ENCODE measurements at regions not wholly inside any gene's neighbourhood (a gene's known extent, or its start where the extent isn't known, plus 50 kb on each side); places are given as distances from the start of the nearest gene placed in this dataset.
"Not testable (repeated sequence)": the region's sequence is repeated elsewhere in the genome, so short reads cannot be mapped to it uniquely, and the experiment has no call there.

GRCh38 chr1:112099979-112100378 lies 110.5 kb upstream of the KCND3 start:
- no peak for DNase-seq (ENCODE audit: low spot score)

- DNase-seq (ENCODE audit: low spot score), result no peak
These were observed 116.1 kb upstream of the KCND3 start for GRCh38 chr1:112105557-112105956.

DNA sequence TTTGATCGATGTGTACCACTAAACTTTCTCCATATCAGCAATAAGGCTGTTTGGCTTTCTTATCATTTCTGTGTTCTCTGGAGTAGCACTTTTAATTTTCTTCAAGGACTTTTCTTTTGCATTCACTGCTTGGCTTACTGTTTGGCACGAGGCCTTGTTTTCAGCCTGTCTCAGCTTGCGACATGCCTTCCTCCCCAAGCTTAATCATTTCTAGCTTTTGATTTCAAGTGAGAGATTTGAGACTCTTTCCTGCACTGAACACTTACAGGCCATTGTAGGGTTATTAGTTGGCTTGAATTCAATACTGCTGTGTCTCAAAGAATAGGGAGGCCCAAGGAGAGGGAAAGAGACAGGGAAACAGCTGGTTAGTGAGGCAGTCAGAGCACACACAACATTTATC lies 120.6 kb upstream of the KCND3 start:
- no peak for DNase-seq (ENCODE audit: low spot score)

DNA sequence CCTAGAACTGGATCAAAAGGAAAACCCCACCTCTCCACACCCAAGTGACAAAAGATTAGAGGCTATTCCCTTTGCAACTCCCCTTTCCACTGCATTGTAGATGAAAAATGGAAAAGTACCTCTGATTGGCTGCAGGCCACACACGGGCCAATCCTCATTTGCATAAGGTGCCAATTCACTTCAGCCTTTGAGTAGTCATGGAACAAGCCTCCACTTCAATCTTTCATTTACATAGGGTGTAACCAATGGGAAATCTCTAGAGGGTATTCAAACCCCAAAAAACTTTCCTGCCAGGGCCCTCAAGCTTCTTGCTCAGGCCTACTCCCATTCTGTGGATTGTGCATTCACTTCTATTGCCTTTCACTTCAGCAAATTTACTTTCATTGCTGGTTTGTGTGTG lies 122.3 kb upstream of the KCND3 start:
- no peak for DNase-seq (ENCODE audit: low spot score)

GRCh38 chr1:112114540-112114939 lies 125.1 kb upstream of the KCND3 start:
- DNase-seq (ENCODE audit: low spot score), result no peak

DNA sequence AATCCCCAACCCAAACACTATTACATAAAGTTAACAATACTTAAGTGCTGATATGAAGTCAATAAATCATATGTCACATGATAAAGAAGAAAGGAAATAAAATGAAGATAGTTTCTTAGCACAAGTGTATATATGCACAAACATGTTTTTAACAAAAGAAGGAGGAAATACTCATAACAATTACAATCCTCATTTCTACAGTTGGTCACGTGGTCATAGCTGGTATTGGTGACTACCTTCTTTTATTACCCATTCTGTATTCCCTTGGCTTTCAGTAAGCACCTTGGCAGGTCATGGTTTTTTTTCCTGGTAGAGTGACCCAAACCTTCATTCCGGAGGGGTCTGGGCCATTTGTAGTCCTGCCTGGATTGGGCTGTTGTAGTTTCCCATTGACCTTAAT lies 137.1 kb upstream of the KCND3 start:
- no peak for DNase-seq (ENCODE audit: low spot score)

DNA sequence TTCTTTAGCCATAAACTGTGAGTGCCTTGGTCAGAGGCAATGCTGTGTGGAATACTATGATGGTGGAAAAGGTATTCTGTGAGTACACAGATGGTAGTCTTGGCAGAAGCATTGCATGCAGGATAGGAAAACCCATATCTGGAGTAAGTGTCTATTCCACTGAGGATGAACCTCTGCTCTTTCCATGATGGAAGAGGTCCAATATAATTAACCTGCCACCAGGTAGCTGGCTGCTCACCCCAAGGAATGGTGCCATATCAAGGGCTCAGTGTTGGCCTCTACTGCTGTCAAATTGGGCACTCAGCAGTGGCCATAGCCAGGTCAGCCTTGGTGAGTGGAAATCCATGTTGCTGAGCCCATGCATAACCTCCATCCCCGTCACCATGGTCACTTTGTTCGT lies 138.1 kb upstream of the KCND3 start:
- peak; percentile 86 for DNase-seq (ENCODE audit: low spot score)

DNA sequence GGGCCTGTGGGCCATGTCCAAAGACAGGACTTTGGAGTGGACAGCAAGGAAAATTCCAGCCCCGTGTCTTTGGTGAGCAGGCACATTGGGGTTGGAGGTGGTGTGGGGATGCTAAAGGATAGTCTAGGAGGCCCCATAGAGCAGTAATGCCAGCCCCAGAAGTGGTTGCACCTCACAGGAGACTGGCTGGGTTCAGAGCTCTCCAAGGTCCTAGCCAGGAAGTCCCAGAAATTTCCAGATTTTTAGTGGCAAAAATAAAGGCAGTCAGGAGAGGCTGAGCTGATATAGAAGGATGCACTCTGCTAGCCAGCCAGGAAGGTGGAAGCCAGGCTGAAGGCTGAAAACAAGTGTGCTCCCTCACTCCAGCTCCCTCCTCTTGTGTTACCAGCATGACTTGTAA lies 144.0 kb upstream of the KCND3 start:
- DNase-seq (ENCODE audit: low spot score), result no peak

DNA sequence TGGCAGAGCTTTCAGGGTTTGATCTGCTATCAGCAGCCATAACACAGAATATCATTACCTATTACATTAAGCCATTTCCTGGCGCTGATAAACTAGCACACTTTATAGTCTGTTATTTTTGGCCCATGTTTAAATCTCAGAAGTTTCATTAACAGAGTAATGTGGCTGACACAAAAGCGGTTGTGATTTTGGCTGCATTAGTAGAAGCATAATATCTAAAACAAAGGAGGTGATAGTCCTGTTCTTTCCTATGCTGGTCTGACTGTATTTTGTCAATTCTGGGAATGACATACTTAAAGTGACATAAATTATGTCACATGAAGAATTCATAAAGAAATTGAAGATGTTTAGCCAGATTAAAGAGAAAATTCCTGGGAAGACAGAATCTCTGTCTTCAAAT lies 151.3 kb upstream of the KCND3 start:
- no peak for DNase-seq (ENCODE audit: low spot score)

DNA sequence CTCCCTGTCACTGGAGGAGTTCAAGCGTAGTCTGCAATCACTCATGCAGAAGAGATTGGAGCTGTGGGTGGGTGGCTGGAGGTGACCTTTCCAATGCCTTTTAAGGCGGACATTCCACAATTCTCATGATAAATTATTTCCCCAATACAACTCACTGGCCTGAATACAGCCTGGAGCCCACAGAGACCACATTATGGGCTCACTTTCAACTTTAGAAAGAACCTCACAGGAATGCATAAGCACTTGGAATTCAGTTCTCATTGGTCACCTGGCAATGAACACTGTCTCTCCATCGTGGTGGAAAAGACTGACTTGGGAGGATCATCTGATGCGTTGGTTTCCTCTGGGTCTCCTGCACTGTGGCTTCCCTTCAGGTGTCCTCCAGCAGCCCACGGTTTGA lies 151.8 kb upstream of the KCND3 start:
- no peak for DNase-seq (ENCODE audit: low spot score)

DNA sequence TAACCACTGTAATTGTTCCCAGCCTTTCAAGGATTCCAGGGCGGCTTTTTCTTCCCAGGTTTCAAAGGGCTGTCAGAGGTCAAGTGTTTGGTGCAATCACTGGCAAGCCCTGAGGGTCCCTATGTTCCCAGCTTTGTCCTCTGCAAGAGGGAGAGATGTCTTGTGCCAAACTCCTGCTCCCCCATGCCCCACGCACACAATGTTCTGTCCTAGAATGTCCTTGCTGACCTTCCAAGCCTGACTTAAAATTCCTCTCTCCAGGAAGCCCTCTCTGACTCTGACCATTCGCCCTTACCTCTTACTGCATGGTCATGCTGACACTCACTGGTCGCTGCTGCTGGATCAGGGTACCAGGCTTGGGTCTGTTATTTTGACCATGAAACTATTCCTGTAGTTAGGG lies 152.5 kb upstream of the KCND3 start:
- DNase-seq (ENCODE audit: low spot score), result no peak

DNA sequence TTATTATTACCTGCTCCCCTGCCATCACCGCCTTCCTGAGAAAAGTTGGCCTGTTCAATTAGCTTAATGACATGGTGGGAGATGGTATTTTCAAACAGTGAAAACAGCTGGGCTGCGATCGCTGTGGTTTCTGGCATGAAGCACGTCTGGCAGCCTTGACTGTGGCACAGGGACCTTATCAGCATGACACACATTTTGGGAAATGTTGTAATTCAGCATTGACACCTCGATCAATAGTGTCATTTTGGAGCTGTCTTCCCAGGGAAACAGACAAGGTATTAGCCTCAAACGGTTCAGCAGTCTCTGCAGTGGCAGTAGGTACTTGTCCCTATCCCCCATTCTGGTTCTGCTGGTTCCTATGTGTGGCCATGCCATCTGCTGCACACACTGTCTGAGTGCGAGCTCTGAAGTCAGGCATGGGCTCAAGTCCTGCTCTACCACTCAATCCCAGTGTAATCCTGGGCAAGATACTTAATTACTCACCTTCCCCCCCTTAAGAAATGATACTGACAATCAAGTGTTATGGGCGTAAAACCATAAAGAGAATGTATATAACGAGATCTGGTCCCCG lies 154.5 kb upstream of the KCND3 start:
- peak; percentile 70 for DNase-seq (ENCODE audit: low spot score)

- DNase-seq (ENCODE audit: low spot score), result peak; percentile 62
These were observed 155.4 kb upstream of the KCND3 start for GRCh38 chr1:112144733-112145426.

- peak; percentile 98 for DNase-seq (ENCODE audit: low spot score)
These were observed 156.8 kb upstream of the KCND3 start for GRCh38 chr1:112146201-112146715.

- not testable (repeated sequence) for DNase-seq (ENCODE audit: low spot score)
These were observed 170.7 kb upstream of the KCND3 start for GRCh38 chr1:112160214-112160613.

- DNase-seq (ENCODE audit: low spot score), result no peak
These were observed 175.9 kb upstream of the KCND3 start for GRCh38 chr1:112165375-112165774.

DNA sequence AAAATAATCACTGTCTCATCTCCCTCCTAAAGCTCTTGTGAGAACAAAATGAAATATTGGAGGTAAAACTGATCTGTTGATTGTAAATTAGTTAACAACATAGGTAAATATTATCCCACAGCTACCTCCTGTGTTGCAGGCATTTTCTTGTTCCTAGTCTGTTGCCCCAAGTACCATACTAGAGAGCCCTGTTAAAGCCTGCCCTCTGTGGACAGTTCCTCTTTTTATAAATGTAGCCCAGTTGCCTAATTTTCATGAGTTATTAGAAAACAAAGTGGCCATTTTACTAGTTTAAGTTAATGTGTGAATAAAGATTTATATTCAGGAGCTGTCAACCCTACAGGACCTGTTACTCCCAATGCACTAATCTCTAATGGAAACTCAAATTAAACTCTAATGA lies 180.0 kb upstream of the KCND3 start:
- no peak for DNase-seq (ENCODE audit: low spot score)

- DNase-seq (ENCODE audit: low spot score), result no peak
These were observed 182.9 kb upstream of the KCND3 start for GRCh38 chr1:112172294-112172882.

GRCh38 chr1:112177314-112177713 lies 187.8 kb upstream of the KCND3 start:
- DNase-seq (ENCODE audit: low spot score), result no peak

GRCh38 chr1:112188611-112189010 lies 199.1 kb upstream of the KCND3 start:
- no peak for DNase-seq (ENCODE audit: low spot score)

- DNase-seq (ENCODE audit: low spot score), result no peak
These were observed 199.9 kb upstream of the CTTNBP2NL start for GRCh38 chr1:112196008-112196588.

GRCh38 chr1:112196731-112197130 lies 199.3 kb upstream of the CTTNBP2NL start:
- DNase-seq (ENCODE audit: low spot score), result no peak

- DNase-seq (ENCODE audit: low spot score), result no peak
These were observed 186.5 kb upstream of the CTTNBP2NL start for GRCh38 chr1:112209493-112209892.

Measured in cerebellar cortex (tissue), 1 donor.